ENCODE measurements at regions not wholly inside any gene's neighbourhood (a gene's known extent, or its start where the extent isn't known, plus 50 kb on each side); places are given as distances from the start of the nearest gene placed in this dataset.

GRCh38 chrX:4059893-4060292 is 346.4 kb upstream of the PRKX start:
- Histone ChIP-seq H3K27ac (ENCODE audit: low read depth, low read length, poor library complexity, severe bottlenecking) (no peak overlapping the region), H3K4me3 (ENCODE audit: low read depth, low read length, poor library complexity, severe bottlenecking) (no peak overlapping the region), H4K20me1 (ENCODE audit: insufficient read depth, low read length) (no peaks in the 10 kb centered on the region), H3K9me2 (ENCODE audit: low read depth, low read length) (no peaks in the 10 kb centered on the region), H2AFZ (ENCODE audit: low read length) (no peak overlapping the region), H3K9me3 (ENCODE audit: low read length) (no peaks in the 10 kb centered on the region), H3K79me2 (ENCODE audit: insufficient read depth, low read length) (no peaks in the 10 kb centered on the region), H3K4me1 (ENCODE audit: insufficient read depth, low read length, severe bottlenecking) (no peaks in the 10 kb centered on the region), H3K27me3 (ENCODE audit: insufficient read depth, low read length) (no peaks in the 10 kb centered on the region), H3K4me2 (ENCODE audit: low read length) (no peak overlapping the region), H3K9ac (ENCODE audit: low read length) (no peak overlapping the region), H3F3A (ENCODE audit: insufficient read depth, low read length) (no peaks in the 10 kb centered on the region), H3K36me3 (ENCODE audit: insufficient read depth, low read length) (no peaks in the 10 kb centered on the region)
- no peak for TF ChIP-seq EZH2 (IDR thresholded peaks at IDR 0.05; ENCODE audit: borderline replicate concordance, low read length)
- no peak for TF ChIP-seq CTCF (IDR thresholded peaks at IDR 0.05; ENCODE audit: low read length)

- no peaks in the 10 kb centered on the region for H3F3A ChIP-seq (ENCODE audit: insufficient read depth, low read length)
- H4K20me1 ChIP-seq (ENCODE audit: insufficient read depth, low read length) = no peaks in the 10 kb centered on the region
- no peaks in the 10 kb centered on the region for H3K9me2 ChIP-seq (ENCODE audit: low read depth, low read length)
- no peaks in the 10 kb centered on the region for H3K4me1 ChIP-seq (ENCODE audit: insufficient read depth, low read length, severe bottlenecking)
- H3K36me3 ChIP-seq (ENCODE audit: insufficient read depth, low read length) = no peaks in the 10 kb centered on the region
- H3K27ac ChIP-seq (ENCODE audit: low read depth, low read length, poor library complexity, severe bottlenecking) = no peak overlapping the region
- no peaks in the 10 kb centered on the region for H3K9me3 ChIP-seq (ENCODE audit: low read length)
- H3K4me2 ChIP-seq (ENCODE audit: low read length) = no peak overlapping the region
- no peaks in the 10 kb centered on the region for H3K79me2 ChIP-seq (ENCODE audit: insufficient read depth, low read length)
- no peak overlapping the region for H3K4me3 ChIP-seq (ENCODE audit: low read depth, low read length, poor library complexity, severe bottlenecking)
- H2AFZ ChIP-seq (ENCODE audit: low read length) = no peak overlapping the region
- H3K27me3 ChIP-seq (ENCODE audit: insufficient read depth, low read length) = no peaks in the 10 kb centered on the region
- no peak for TF ChIP-seq EZH2 (IDR thresholded peaks at IDR 0.05; ENCODE audit: borderline replicate concordance, low read length)
- TF ChIP-seq CTCF (IDR thresholded peaks at IDR 0.05; ENCODE audit: low read length) = no peak
- H3K9ac ChIP-seq (ENCODE audit: low read length) = no peak overlapping the region
Measured at GRCh38 chrX:4043951-4044350, 330.5 kb upstream of the PRKX start.

- no peaks in the 10 kb centered on the region for H3F3A ChIP-seq (ENCODE audit: insufficient read depth, low read length)
Measured at GRCh38 chrX:4035874-4036273, 322.4 kb upstream of the PRKX start.

More at GRCh38 chrX:4035874-4036273, 322.4 kb upstream of the PRKX start:
- no peaks in the 10 kb centered on the region for H3K4me1 ChIP-seq (ENCODE audit: insufficient read depth, low read length, severe bottlenecking)
- no peak overlapping the region for H3K27ac ChIP-seq (ENCODE audit: low read depth, low read length, poor library complexity, severe bottlenecking)
- H3K27me3 ChIP-seq (ENCODE audit: insufficient read depth, low read length) = no peaks in the 10 kb centered on the region
- no peaks in the 10 kb centered on the region for H3K9me2 ChIP-seq (ENCODE audit: low read depth, low read length)
- no peak overlapping the region for H3K4me2 ChIP-seq (ENCODE audit: low read length)
- no peak overlapping the region for H3K9ac ChIP-seq (ENCODE audit: low read length)
- H3K79me2 ChIP-seq (ENCODE audit: insufficient read depth, low read length) = no peaks in the 10 kb centered on the region
- H4K20me1 ChIP-seq (ENCODE audit: insufficient read depth, low read length) = no peaks in the 10 kb centered on the region
- H3K36me3 ChIP-seq (ENCODE audit: insufficient read depth, low read length) = no peaks in the 10 kb centered on the region
- no peaks in the 10 kb centered on the region for H3K9me3 ChIP-seq (ENCODE audit: low read length)
- no peak overlapping the region for H2AFZ ChIP-seq (ENCODE audit: low read length)
- no peak overlapping the region for H3K4me3 ChIP-seq (ENCODE audit: low read depth, low read length, poor library complexity, severe bottlenecking)
- TF ChIP-seq EZH2 (IDR thresholded peaks at IDR 0.05; ENCODE audit: borderline replicate concordance, low read length) (no peak), CTCF (IDR thresholded peaks at IDR 0.05; ENCODE audit: low read length) (no peak)

Data from OCI-LY1 (cell line).